ENCODE measurements at regions not wholly inside any gene's neighbourhood (a gene's known extent, or its start where the extent isn't known, plus 50 kb on each side); places are given as distances from the start of the nearest gene placed in this dataset.
"Not testable (repeated sequence)": the region's sequence is repeated elsewhere in the genome, so short reads cannot be mapped to it uniquely, and the experiment has no call there.

DNA sequence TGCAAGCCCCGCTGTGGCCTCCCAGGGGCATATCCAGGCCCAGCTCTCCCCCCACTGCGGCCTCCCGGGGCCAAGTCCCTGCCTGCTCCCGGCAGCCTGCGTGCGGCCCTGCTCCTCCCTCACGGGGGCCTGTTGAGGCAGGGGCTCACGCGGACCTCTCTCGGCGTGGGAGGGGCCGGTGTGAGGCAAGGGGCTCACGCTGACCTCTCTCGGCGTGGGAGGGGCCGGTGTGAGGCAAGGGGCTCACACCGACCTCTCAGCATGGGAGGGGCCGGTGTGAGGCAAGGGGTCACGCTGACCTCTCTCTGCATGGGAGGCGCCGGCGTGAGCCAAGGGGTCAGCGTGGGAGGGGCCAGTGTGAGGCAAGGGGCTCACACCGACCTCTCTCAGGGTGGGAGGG lies 251.2 kb upstream of the NUPR2 start:
- H3K4me1 ChIP-seq; H3K36me3 ChIP-seq; H3K27me3 ChIP-seq; intact Hi-C loops (cut with DNase I); H3K27ac ChIP-seq (replicated peaks in 1 of 4); DNase-seq (ENCODE audit: extremely low spot score); H3K9me3 ChIP-seq; H3K4me3 ChIP-seq: not testable (repeated sequence)
- WGBS = 100% methylated on average over 3 of the region's 24 CpGs

DNA sequence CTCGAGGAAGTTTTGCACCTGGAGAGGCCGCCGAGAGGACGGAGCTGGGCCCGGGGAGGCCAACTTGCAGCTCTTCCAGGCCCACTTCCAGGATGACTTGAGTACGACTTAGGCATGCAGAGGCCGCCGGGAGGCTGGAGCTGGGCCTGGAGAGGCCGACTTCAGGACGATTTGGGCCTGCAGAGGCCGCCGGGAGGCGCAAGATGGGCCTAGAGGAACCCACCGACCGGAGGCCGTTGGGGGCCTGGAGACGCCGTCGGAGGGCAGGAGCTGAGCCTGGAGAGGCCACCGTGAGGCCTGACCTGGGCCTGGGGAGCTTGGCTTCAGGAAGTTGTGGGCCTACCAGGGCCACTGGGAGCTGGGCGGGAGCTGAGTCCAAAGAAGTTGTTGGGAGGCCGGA lies 250.5 kb upstream of the NUPR2 start:
- H3K4me1 ChIP-seq; H3K9me3 ChIP-seq; intact Hi-C loops (cut with DNase I); H3K27ac ChIP-seq (replicated peaks in 1 of 4); H3K4me3 ChIP-seq; H3K36me3 ChIP-seq; H3K27me3 ChIP-seq; DNase-seq (ENCODE audit: extremely low spot score): not testable (repeated sequence)
- 86% methylated on average over 21 of the region's 22 CpGs for WGBS

DNA sequence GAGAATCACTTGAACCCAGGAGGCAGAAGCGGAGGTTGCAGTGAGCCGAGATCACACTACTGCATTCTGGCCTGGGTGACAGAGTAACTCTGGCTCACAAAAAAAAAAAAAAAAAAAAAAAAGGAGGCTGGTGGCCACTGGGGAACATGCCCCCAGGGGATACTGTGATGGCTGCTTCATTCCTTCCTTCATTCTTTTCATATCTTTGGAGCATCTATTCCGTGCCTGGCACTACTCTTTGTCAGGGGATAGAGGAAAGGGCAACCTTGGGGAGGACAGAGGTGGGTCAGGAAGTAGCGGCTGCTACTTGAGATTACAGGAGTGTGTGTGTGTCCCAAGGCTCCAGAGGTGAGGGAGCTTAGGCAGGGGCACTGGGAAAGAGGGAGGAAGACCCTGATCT lies 236.4 kb upstream of the NUPR2 start:
- H3K9me3 ChIP-seq; DNase-seq (ENCODE audit: extremely low spot score); H3K4me3 ChIP-seq; intact Hi-C loops (cut with DNase I); H3K4me1 ChIP-seq; H3K36me3 ChIP-seq; H3K27me3 ChIP-seq; H3K27ac ChIP-seq (replicated peaks in 1 of 4): not testable (repeated sequence)
- 46% methylated on average over 2 of the region's 4 CpGs for WGBS

DNA sequence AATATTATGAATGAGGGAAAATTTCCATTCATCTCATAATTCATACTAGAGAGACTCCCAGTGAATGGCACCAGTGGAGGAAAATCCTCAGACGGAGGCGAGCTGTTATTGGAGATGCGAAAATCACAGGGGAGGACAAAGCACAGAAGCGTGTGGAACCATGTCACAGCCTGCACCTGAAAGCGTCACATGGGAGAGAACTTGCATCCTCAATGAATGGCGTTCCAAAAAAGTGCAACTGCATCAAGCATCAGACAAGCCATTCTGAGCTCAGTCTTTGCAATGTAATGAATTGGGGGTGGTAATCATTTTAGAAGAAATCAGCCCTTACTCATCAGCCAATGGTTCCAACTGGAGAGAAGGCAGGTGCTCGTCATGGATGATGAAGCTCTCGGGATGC lies 235.0 kb upstream of the NUPR2 start:
- WGBS = 86% methylated on average over 8 of the region's 8 CpGs
- H3K9me3 ChIP-seq; intact Hi-C loops (cut with DNase I); H3K36me3 ChIP-seq; H3K4me1 ChIP-seq; H3K27me3 ChIP-seq; H3K27ac ChIP-seq (replicated peaks in 1 of 4); DNase-seq (ENCODE audit: extremely low spot score); H3K4me3 ChIP-seq: not testable (repeated sequence)

DNA sequence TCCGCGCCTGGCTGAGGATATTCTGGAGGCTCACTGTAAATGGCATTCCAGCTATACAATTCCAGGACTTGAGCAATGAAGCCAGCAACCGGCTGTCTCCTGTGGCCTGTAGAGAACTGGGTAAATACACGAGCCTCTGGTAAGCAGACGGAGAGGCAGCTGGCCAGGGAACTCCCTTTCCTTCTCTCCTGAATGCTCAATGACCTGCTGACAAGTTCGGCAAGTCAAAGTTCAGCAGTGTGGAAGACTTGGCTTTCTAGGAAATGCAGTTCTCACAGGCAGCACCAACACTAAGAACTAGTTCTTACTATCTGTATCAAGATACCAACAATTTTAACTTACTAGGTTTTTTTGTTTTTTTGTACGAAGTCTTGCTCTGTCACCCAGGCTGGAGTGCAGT lies 232.1 kb upstream of the NUPR2 start:
- H3K9me3 ChIP-seq; H3K27ac ChIP-seq (replicated peaks in 1 of 4); intact Hi-C loops (cut with DNase I); H3K36me3 ChIP-seq; DNase-seq (ENCODE audit: extremely low spot score); H3K4me1 ChIP-seq; H3K4me3 ChIP-seq; H3K27me3 ChIP-seq: not testable (repeated sequence)
- 72% methylated on average over 4 of the region's 7 CpGs for WGBS

DNA sequence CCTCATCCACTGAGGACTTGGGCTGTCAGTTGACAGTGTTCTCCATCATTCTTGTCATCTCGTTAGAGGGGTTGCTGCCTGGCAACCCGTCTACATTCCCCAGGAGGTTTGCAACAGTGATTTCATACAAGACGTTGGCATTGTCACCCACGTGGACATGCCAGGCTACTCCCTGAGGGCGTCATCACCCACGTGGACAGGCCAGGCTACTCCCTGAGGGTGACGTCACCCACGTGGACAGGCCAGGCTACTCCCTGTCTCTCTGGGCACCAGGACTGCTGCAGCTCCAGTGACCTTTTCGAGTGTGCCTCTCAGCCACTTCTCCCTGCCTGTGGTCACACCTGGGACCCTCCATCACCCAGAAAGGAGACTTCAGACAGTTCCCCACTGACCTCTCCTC lies 212.1 kb upstream of the NUPR2 start:
- H3K4me3 ChIP-seq; H3K27ac ChIP-seq (replicated peaks in 1 of 4); DNase-seq (ENCODE audit: extremely low spot score); intact Hi-C loops (cut with DNase I); H3K36me3 ChIP-seq; H3K4me1 ChIP-seq; H3K9me3 ChIP-seq: not testable (repeated sequence)
- 78% methylated on average over 5 of the region's 9 CpGs for WGBS
- peaks cover 0 to 31% (median 0%) of the 10 kb centered on the region in 4 donors for H3K27me3 ChIP-seq

DNA sequence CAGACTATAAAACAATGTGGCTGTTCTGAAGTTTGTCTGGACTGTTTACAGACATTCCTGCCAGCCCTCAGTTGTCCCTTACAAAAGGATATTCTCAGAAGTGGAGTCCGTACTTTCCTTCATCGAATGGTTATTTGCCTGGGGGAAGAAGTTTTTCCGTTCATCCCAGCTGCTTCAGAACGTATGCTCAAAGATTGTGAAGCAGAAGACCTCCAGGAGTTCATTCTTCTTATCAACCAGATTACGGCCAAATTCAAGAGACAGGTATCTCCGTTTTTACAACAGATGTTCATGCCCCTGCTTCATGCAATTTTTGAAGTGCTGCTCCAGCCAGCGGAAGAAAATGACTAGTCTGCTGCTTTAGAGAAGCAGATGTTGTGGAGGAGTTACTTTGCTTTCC lies 174.3 kb upstream of the NUPR2 start:
- no peak for TF ChIP-seq POLR2A (IDR thresholded peaks at IDR 0.05; ENCODE audit: low read depth)
- no peak for TF ChIP-seq POLR2AphosphoS5 (IDR thresholded peaks at IDR 0.05)
- intact Hi-C loops (cut with DNase I) = no loop called here
- no peak overlapping the region for H3K4me3 ChIP-seq
- H3K27ac ChIP-seq (replicated peaks in 1 of 4) = no peak overlapping the region
- WGBS = 73% methylated on average over 7 of the region's 7 CpGs
- DNase-seq (ENCODE audit: extremely low spot score) = no peak
- H3K27me3 ChIP-seq = no peaks in the 10 kb centered on the region
- H3K9me3 ChIP-seq = no peaks in the 10 kb centered on the region
- no peaks in the 10 kb centered on the region for H3K36me3 ChIP-seq
- peaks cover 0 to 13% (median 9%) of the 10 kb centered on the region in 4 donors for H3K4me1 ChIP-seq

DNA sequence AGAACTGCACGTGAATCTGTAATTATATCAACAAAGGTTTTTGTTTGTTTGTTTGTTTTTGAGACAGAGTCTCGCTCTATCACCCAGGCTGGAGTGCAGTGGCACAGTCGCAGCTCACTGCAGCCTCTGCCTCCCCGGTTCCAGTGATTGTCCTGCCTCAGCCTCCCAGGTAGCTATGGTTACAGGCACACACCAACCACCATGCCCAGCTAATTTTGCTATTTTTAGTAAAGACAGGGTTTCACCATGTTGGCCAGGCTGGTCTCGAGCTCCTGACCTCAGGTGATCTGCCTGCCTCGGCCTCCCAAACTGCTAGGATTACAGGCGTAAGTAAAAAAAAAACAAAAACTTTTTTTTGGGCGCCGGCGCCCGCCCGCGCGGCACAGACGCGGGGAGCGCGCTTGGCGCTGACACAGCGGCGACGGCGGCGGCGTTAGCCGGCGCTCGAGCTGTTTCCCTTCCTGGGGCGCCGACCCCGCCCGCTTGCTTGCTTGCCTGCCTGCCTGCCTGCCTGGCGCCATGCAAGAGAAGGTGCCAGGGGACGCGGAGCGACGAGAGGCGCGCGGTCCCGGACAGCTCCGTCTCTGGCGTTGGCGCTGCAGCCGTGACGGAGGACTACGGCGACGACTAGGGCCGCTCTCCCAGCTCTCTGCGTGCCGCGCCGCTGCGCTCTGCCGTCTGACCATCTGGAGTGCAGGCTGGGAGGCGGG lies 171.4 kb upstream of the NUPR2 start:
- peak overlapping the region; percentile 52 to 56 (median 54) for H3K4me3 ChIP-seq
- WGBS = 2% methylated on average over 23 of the region's 57 CpGs
- peak overlapping the region; percentile 44 to 73 (median 66) for H3K27ac ChIP-seq (replicated peaks in 1 of 4)
- DNase-seq (ENCODE audit: extremely low spot score) = no peak
- no peaks in the 10 kb centered on the region for H3K9me3 ChIP-seq
- peaks cover 0 to 13% (median 9%) of the 10 kb centered on the region in 4 donors for H3K4me1 ChIP-seq
- intact Hi-C loops (cut with DNase I) = no loop called here
- no peaks in the 10 kb centered on the region for H3K36me3 ChIP-seq
- TF ChIP-seq POLR2AphosphoS5 (IDR thresholded peaks at IDR 0.05) (no peak), EP300 (IDR thresholded peaks at IDR 0.05) (no peak), POLR2A (IDR thresholded peaks at IDR 0.05; ENCODE audit: low read depth) (no peak)
- TF ChIP-seq, protein P1, sequence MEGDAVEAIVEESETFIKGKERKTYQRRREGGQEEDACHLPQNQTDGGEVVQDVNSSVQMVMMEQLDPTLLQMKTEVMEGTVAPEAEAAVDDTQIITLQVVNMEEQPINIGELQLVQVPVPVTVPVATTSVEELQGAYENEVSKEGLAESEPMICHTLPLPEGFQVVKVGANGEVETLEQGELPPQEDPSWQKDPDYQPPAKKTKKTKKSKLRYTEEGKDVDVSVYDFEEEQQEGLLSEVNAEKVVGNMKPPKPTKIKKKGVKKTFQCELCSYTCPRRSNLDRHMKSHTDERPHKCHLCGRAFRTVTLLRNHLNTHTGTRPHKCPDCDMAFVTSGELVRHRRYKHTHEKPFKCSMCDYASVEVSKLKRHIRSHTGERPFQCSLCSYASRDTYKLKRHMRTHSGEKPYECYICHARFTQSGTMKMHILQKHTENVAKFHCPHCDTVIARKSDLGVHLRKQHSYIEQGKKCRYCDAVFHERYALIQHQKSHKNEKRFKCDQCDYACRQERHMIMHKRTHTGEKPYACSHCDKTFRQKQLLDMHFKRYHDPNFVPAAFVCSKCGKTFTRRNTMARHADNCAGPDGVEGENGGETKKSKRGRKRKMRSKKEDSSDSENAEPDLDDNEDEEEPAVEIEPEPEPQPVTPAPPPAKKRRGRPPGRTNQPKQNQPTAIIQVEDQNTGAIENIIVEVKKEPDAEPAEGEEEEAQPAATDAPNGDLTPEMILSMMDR (IDR thresholded peaks at IDR 0.05) = no peak
- no peaks in the 10 kb centered on the region for H3K27me3 ChIP-seq

Data from esophagus muscularis mucosa (tissue), 4 donors.